ENCODE measurements at regions not wholly inside any gene's neighbourhood (a gene's known extent, or its start where the extent isn't known, plus 50 kb on each side); places are given as distances from the start of the nearest gene placed in this dataset.
"Not testable (repeated sequence)": the region's sequence is repeated elsewhere in the genome, so short reads cannot be mapped to it uniquely, and the experiment has no call there.

DNA sequence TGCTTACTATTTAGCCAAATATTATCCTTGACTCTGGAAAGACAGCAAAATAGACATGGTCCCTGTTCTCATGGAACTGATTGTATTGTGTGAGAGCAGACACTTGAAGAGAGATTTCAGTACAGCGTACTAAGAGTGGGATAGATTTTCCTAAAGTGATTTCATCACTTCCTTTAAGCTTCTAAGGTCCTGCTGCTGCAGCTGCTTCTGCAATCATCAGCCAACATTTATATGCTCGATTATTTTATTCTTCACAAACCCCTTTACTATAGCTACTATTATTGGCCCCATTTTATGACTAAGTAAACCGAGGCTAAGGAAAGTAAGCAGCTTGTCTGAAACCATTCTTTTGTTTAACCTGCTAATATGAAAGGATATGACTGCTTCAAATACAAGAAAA is 137.7 kb downstream of the SPATA31D1 start:
- no peak for DNase-seq
- Mint-ChIP-seq H3K27me3 (no peaks in the 10 kb centered on the region), H3K9me3 (no peaks in the 10 kb centered on the region), H3K36me3 (no peaks in the 10 kb centered on the region), H3K4me1 (peaks cover 37 to 63% (median 51%) of the 10 kb centered on the region in 3 donors), H3K27ac (peak overlapping the region; percentile 78 to 90 (median 86)), H3K4me3 (peak overlapping the region in 6 of 8 donors; percentile 12 to 69 (median 48))
- no peak for ATAC-seq (ENCODE audit: low read depth in 2 of 2)

DNA sequence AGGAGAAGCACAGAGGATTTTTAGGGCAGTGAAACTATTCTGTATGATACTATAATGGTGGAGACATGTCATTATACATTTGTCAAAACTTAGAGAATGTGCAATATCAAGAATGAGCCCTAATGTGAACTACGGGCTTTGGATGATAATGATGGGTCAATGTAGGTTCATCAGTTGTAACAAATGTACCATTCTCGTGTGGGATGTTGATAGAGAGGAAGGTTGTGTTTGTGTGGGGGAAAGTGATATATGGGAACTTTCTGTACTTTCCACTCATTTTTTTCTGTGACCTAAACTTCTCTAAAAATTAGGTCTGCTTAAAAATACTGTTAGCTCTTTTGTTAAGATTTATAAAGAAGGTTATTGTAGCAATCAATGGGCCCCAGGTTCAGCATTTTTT is 138.9 kb downstream of the SPATA31D1 start:
- Mint-ChIP-seq H3K27ac (peak overlapping the region; percentile 86 to 96 (median 94)), H3K9me3 (peaks cover 0 to 4% (median 0%) of the 10 kb centered on the region in 7 donors), H3K4me1 (peaks cover 46 to 74% (median 63%) of the 10 kb centered on the region in 3 donors), H3K27me3 (no peaks in the 10 kb centered on the region), H3K36me3 (no peaks in the 10 kb centered on the region), H3K4me3 (peak overlapping the region; percentile 28 to 82 (median 64))
- DNase-seq = no peak
- ATAC-seq (ENCODE audit: low read depth in 2 of 2) = peak; percentile 11 to 14

DNA sequence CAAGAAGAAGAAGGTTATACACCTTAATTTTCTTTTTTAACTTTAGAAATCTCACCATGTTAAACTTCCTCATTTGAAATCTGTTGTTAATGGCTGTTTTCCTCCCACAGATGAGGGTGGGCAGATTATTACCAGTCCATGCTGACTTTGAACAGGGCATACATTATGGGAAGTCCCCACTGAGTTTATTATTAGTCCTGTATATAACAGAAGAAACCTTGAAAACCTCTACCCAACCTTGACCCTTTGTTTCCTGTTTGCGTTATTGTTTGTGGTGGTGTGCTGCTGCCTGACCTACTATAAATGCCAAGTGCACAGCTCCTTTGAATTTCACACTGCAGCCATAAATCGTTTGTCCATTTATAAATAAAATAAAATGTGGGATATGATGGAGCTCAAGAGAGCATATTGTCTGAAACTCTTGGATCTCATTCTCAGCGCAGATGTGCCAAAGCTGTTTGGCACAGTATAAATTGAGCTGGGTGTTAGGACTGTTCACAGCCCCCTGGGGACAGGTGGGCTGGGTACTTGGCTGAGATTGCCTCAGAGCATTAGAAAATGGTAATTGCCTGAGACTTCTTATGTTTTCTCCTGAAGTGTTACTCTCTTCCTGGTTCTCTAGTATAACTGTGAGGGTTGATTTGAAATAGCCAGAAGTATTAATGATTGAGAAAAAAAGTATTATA is 139.6 kb downstream of the SPATA31D1 start:
- no peaks in the 10 kb centered on the region for H3K27me3 Mint-ChIP-seq
- ATAC-seq (ENCODE audit: low read depth in 2 of 2) (peak; percentile 93 to 94), DNase-seq (peak; percentile 75)
- H3K9me3 Mint-ChIP-seq = peaks cover 0 to 4% (median 0%) of the 10 kb centered on the region in 7 donors
- H3K4me1 Mint-ChIP-seq = peaks cover 46 to 79% (median 64%) of the 10 kb centered on the region in 3 donors
- H3K36me3 Mint-ChIP-seq = no peaks in the 10 kb centered on the region
- H3K4me3 Mint-ChIP-seq = peak overlapping the region; percentile 28 to 82 (median 64)
- H3K27ac Mint-ChIP-seq = peak overlapping the region; percentile 86 to 96 (median 94)

DNA sequence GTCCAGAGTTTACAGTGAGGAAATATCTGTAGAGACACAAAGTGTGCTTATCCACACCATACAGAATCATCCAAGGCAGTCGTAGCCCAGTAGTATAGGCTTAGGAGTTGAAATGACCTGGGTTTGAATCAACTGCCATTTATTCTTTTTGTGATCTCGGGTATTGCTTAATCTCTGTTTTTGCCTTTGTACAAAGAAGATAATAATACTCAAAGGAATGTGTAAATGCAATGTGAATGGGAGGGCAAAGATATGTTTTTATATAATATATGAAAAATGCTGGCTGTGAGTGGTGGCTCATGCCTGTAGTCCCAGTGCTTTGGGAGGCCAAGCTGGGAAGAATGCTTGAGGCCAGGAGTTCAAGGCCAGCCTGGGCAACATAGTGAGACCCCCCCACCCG is 141.1 kb downstream of the SPATA31D1 start:
- Mint-ChIP-seq H3K9me3 (peaks cover 0 to 6% (median 2%) of the 10 kb centered on the region in 7 donors), H3K4me1 (peaks cover 46 to 76% (median 64%) of the 10 kb centered on the region in 3 donors), H3K27me3 (no peaks in the 10 kb centered on the region), H3K4me3 (peak overlapping the region in 1 of 8 donors; percentile 4), H3K36me3 (no peaks in the 10 kb centered on the region), H3K27ac (peak overlapping the region; percentile 44 to 96 (median 90))
- no peak for ATAC-seq (ENCODE audit: low read depth in 2 of 2)
- DNase-seq = no peak

DNA sequence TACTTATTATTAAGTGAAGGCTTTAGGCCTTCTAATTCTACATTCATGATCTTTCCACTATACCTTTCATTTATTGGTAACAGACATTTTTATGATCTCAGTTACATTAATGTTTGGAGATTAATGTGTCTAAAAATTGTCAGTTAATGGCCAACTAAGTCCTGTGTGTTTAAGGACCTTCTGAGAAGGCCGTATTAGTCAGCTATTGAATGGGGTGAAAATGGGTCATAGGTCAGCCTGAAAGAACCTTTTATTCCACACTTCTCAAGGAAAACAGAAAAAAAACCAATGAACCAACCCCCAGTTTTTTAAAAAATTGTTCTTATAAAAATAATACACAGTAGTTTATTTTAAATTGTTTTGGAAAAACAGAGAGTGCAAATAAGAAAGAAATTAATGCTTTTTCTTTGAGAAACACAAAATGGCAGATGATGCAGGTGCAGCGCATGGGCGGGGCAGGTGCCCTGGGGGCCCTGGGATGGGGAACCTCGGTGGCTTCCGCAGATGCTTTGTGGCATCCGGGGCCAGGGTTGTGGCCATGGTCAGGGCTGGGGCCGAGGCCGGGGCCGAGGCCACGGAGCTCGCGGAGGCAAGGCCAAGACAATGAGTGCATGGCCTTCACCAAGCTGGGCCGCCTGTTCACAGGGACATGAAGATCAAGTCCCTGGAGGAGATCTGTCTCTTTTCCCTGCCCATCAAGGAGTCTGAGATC is 141.9 kb downstream of the SPATA31D1 start:
- peaks cover 42 to 68% (median 59%) of the 10 kb centered on the region in 3 donors for H3K4me1 Mint-ChIP-seq
- no peak for ATAC-seq (ENCODE audit: low read depth in 2 of 2)

DNA sequence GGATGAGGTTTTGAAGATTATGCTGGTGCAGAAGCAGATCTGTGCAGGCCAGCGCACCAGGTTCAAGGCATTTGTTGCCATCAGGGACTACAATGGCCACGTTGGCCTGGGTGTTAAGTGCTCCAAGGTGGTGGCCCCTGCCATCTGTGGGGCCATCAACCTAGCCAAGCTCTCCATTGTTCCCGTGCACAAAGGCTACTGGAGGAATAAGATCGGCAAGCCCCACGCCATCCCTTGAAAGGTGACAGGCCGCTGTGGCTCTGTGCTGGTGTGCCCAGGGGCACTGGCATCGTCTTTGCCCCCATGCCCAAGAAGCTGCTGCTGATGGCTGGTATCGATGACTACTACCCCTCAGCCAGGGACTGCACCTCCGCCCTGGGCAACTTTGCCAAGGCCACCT is 142.5 kb downstream of the SPATA31D1 start:
- DNase-seq (no peak), ATAC-seq (ENCODE audit: low read depth in 2 of 2) (no peak)
- Mint-ChIP-seq H3K4me3 (no peak overlapping the region), H3K4me1 (peaks cover 40 to 66% (median 58%) of the 10 kb centered on the region in 3 donors), H3K27me3 (no peaks in the 10 kb centered on the region), H3K36me3 (peaks cover 5 to 8% of the 10 kb centered on the region in 2 donors), H3K27ac (peak overlapping the region in 4 of 6 donors; percentile 1 to 57 (median 13)), H3K9me3 (peaks cover 5 to 18% (median 11%) of the 10 kb centered on the region in 7 donors)

More for the DNA sequence above, 141.9 kb downstream of the SPATA31D1 start:
- peaks cover under 1 to 13% (median 6%) of the 10 kb centered on the region in 7 donors for H3K9me3 Mint-ChIP-seq
- no peak for DNase-seq
- H3K27me3 Mint-ChIP-seq = no peaks in the 10 kb centered on the region
- H3K4me3 Mint-ChIP-seq = no peak overlapping the region
- peak overlapping the region in 2 of 6 donors; percentile 1 to 61 for H3K27ac Mint-ChIP-seq
- H3K36me3 Mint-ChIP-seq = peaks cover under 1 to 2% of the 10 kb centered on the region in 2 donors

DNA sequence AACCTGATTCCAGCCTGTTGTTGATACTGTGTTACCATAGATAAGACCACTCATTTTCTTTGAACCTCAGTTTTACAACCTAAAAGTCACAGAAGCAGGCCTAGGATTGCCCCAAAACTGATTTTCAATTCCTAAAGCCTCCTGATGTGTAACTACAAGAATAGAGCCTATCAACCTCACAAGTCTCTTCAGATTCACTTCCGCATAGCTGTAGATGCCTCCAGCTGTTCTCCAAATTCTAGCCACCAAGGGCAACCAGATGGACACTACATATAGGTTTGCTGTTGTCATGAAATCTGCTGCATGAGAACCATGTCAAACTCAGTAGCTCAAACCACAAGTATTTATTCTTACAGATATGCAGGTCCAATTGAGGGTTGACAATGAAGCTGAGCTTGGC is 143.5 kb downstream of the SPATA31D1 start:
- Mint-ChIP-seq H3K27me3 (no peaks in the 10 kb centered on the region), H3K27ac (peak overlapping the region in 5 of 6 donors; percentile 7 to 89 (median 44)), H3K4me1 (peaks cover 34 to 58% (median 49%) of the 10 kb centered on the region in 3 donors), H3K4me3 (peak overlapping the region in 2 of 8 donors; percentile 0 to 37), H3K9me3 (peaks cover 6 to 26% (median 15%) of the 10 kb centered on the region in 7 donors), H3K36me3 (peaks cover 5 to 8% of the 10 kb centered on the region in 2 donors)
- peak; percentile 9 to 16 for ATAC-seq (ENCODE audit: low read depth in 2 of 2)
- peak; percentile 33 for DNase-seq

DNA sequence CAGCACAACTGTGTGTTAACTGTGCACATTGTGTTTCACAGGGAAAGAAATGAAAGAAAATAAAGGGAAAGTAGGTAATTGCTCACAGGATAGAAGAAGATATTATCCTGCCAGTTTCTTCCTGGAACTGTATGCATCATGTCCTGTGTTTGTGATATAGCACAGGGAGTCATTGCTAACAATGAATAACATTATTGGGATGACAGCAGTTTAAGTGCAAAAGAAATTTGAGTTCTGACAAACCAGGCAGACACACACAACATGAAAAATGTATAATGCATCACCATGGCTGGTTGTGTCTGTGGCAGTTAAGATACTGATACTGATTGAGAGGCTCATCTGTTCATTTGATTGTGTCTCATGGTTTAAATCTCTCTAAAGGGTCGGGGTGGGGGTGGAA is 145.4 kb downstream of the SPATA31D1 start:
- Mint-ChIP-seq H3K27ac (peak overlapping the region in 2 of 6 donors; percentile 19 to 31), H3K9me3 (peaks cover 6 to 27% (median 15%) of the 10 kb centered on the region in 7 donors), H3K27me3 (no peaks in the 10 kb centered on the region), H3K36me3 (peaks cover 5 to 8% of the 10 kb centered on the region in 2 donors), H3K4me1 (peaks cover 18 to 38% (median 29%) of the 10 kb centered on the region in 3 donors), H3K4me3 (no peak overlapping the region)
- DNase-seq = no peak
- no peak for ATAC-seq (ENCODE audit: low read depth in 2 of 2)

DNA sequence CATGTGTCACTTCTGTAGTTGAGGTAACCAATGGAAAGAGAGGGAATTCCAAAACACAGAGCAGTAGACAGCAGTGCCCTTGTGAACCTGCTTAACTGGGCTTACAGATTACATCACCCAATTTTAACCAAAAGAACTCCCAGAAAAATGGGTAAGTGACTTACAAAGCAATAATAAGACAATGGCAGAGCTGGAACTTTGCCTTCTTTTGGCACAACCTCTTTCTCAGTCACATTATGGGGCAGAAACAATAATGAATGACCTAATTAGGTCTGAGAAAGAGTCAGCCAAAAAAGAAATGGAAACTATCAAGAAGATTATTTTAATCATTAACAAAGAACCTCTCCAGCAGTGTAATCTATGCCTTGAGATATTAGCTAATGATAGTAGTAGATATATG is 146.5 kb downstream of the SPATA31D1 start:
- ATAC-seq (ENCODE audit: low read depth in 2 of 2) (no peak), DNase-seq (no peak)
- H3K27me3 Mint-ChIP-seq = no peaks in the 10 kb centered on the region
- H3K4me1 Mint-ChIP-seq = peaks cover 14 to 27% (median 21%) of the 10 kb centered on the region in 3 donors
- H3K36me3 Mint-ChIP-seq = peaks cover 5 to 8% of the 10 kb centered on the region in 2 donors
- H3K9me3 Mint-ChIP-seq = peaks cover 6 to 27% (median 15%) of the 10 kb centered on the region in 7 donors
- no peak overlapping the region for H3K4me3 Mint-ChIP-seq
- no peak overlapping the region for H3K27ac Mint-ChIP-seq

DNA sequence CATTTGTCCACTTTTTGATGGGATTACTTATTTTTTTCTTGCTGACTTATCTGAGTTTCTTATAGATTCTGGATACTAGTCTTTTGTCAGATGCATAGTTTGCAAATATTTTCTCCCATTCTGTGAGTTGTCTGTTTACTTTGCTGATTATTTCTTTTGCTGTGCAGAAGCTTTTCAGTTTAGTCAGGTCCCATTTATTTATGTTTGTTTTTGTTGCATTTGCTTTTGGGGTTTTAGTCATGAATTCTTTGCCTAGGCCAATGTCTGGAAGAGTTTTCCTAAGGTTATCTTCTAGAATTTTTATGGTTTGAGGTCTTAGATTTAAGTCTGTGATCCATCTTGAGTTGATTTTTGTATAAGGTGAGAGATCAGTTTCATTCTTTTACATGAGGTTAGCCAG is 149.5 kb downstream of the SPATA31D1 start:
- not testable (repeated sequence) for H3K4me3 Mint-ChIP-seq; ATAC-seq (ENCODE audit: low read depth in 2 of 2); H3K4me1 Mint-ChIP-seq; H3K36me3 Mint-ChIP-seq; DNase-seq; H3K27me3 Mint-ChIP-seq; H3K27ac Mint-ChIP-seq
- peaks cover 6 to 26% (median 18%) of the 10 kb centered on the region in 7 donors for H3K9me3 Mint-ChIP-seq

DNA sequence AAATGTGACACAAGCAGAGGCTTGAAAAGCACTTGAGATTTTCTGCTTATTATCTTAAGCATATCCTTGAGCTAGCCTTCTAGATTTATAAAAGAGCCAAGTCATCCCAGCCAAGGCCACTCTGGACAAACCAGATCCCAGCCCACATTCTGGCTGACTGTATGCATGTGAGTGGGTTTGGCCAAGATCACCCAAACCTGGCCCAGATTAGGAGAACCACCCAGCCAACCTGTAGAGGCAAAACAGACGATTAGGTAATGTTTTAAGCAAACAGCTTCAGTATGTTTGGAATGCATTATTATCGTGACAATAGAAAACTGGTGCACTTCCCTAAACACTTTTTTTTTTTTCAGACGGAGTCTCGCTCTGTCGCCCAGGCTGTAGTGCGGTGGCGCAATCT is 151.9 kb downstream of the SPATA31D1 start:
- ATAC-seq (ENCODE audit: low read depth in 2 of 2) (no peak), DNase-seq (no peak)

DNA sequence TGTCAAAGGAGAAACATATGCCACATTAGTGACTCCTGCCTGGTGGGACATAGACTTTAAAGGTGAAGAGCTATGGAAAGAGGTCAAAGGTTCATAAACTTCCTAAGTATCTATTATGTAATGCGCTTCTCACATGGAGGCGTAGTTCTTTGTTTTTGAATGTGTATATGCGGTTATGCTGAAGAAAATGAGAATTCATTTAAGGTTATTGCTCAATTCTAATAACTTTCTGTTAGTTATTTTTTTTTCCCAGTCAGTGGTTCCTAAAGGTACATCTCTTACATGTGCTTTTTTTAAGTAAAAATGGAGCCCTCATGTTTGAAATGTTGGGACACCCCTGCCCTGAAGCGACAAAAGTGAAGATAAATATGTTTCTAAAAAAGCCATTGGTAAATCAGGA is 156.2 kb downstream of the SPATA31D1 start:
- Mint-ChIP-seq H3K9me3 (peaks cover 0 to 4% (median 0%) of the 10 kb centered on the region in 7 donors), H3K36me3 (no peaks in the 10 kb centered on the region), H3K27me3 (no peaks in the 10 kb centered on the region), H3K4me1 (no peaks in the 10 kb centered on the region), H3K27ac (no peak overlapping the region), H3K4me3 (no peak overlapping the region)
- no peak for DNase-seq
- no peak for ATAC-seq (ENCODE audit: low read depth in 2 of 2)

More for the DNA sequence above, 151.9 kb downstream of the SPATA31D1 start:
- peaks cover 5 to 15% (median 11%) of the 10 kb centered on the region in 7 donors for H3K9me3 Mint-ChIP-seq
- H3K36me3 Mint-ChIP-seq = peaks cover 5 to 6% of the 10 kb centered on the region in 2 donors
- no peak overlapping the region for H3K4me3 Mint-ChIP-seq
- H3K4me1 Mint-ChIP-seq = peaks cover 4 to 5% (median 4%) of the 10 kb centered on the region in 3 donors
- H3K27ac Mint-ChIP-seq = no peak overlapping the region
- H3K27me3 Mint-ChIP-seq = no peaks in the 10 kb centered on the region

DNA sequence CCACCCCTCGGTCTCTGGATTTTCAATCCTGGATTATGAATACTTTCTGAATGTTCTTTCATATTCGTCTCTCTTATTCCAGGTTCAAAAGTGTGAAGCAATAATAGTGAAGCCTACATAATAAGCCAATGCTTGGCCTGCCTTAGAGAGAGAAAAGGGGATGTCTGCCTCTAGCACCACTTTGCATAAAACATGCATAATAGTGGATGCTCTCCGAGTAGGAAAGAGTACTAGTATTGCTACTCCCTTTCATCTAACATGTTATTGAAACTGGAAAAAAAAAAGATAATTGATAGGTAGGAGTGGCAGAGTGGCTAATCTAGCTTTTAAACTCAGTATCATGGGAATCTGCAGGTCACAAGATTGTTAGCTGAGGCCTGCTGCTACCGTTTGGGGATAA is 158.1 kb downstream of the SPATA31D1 start:
- DNase-seq = no peak
- Mint-ChIP-seq H3K27ac (no peak overlapping the region), H3K9me3 (peaks cover 0 to under 1% (median 0%) of the 10 kb centered on the region in 7 donors), H3K27me3 (no peaks in the 10 kb centered on the region), H3K4me3 (no peak overlapping the region), H3K4me1 (no peaks in the 10 kb centered on the region), H3K36me3 (no peaks in the 10 kb centered on the region)
- no peak for ATAC-seq (ENCODE audit: low read depth in 2 of 2)
